Tibial artery (tissue), 4 donors: ENCODE measurements at regions not wholly inside any gene's neighbourhood (a gene's known extent, or its start where the extent isn't known, plus 50 kb on each side); places are given as distances from the start of the nearest gene placed in this dataset.

Source experiments
- DNase-seq, 2 donors: peaks; one replicate each; pipeline ENCODE4 v3.0.0-alpha.2; 2019
- H3K27ac ChIP-seq, 2 donors: fragments of 200-600 bp; sonication (generic) in 1 of 2; 1 replicate in 1 of 2; 2 replicates in 1 of 2; pipeline ENCODE4 v1.5.1; 2018 to 2019; ENCODE audit warnings: mild to moderate bottlenecking in 1 of 2
- H3K27me3 ChIP-seq, 2 donors: fragments of 200-600 bp; sonication (generic) in 1 of 2; one replicate each; pipeline versions ENCODE4 v1.5.1 to v1.6.0; 2016 to 2019
- H3K36me3 ChIP-seq, 3 donors: fragments of 200-600 bp; sonication (generic) in 2 of 3; one replicate each; pipeline ENCODE4 v1.5.1; 2016 to 2019; ENCODE audit warnings: mild to moderate bottlenecking in 2 of 3
- H3K4me1 ChIP-seq, 4 donors: fragments of 200-600 bp; sonication (generic) in 2 of 4; 1 replicate in 3 of 4; 2 replicates in 1 of 4; pipeline ENCODE4 v1.5.1; 2016 to 2019
- H3K4me3 ChIP-seq, 2 donors: fragments of 200-600 bp; sonication (generic) in 1 of 2; 1 replicate in 1 of 2; 2 replicates in 1 of 2; pipeline ENCODE4 v1.5.1; 2018 to 2019; ENCODE audit warnings: mild to moderate bottlenecking in 2 of 2
- H3K9me3 ChIP-seq, 3 donors: fragments of 200-600 bp; sonication (generic) in 1 of 3; one replicate each; pipeline ENCODE4 v1.5.1; 2016 to 2019
- CTCF ChIP-seq, 2 experiments: fragments of 200-600 bp in 1 of 2; fragments of 450-650 bp in 1 of 2; IDR thresholded peaks; one replicate each; pipeline ENCODE4 v1.5.1; 2017 to 2019; ENCODE audit warnings: antibody characterized with exemption in 2 of 2, mild to moderate bottlenecking in 1 of 2, moderate library complexity in 1 of 2
- intact Hi-C: fragments of 100-400 bp; cut with DNase I; formaldehyde crosslinking; loops from one replicate; pipeline ENCODE4 v1.15.0; 2023; ENCODE audit warnings: low total_unique reads

GRCh38 chr13:107964395-107964794 lies 250.9 kb downstream of the LIG4 start:
- no peak overlapping the region for H3K27ac ChIP-seq
- no peak for TF ChIP-seq CTCF (IDR thresholded peaks at IDR 0.05)
- no peak overlapping the region for H3K4me3 ChIP-seq
- no peaks in the 10 kb centered on the region for H3K27me3 ChIP-seq
- no peaks in the 10 kb centered on the region for H3K4me1 ChIP-seq
- no peak for DNase-seq
- no peaks in the 10 kb centered on the region for H3K9me3 ChIP-seq
- intact Hi-C loops, result no loop called here
- H3K36me3 ChIP-seq, result no peaks in the 10 kb centered on the region

- no peak for TF ChIP-seq CTCF (IDR thresholded peaks at IDR 0.05)
- H3K4me3 ChIP-seq, result no peak overlapping the region
- H3K4me1 ChIP-seq, result no peaks in the 10 kb centered on the region
- H3K27me3 ChIP-seq, result no peaks in the 10 kb centered on the region
- H3K36me3 ChIP-seq, result no peaks in the 10 kb centered on the region
- no peak for DNase-seq
- no peak overlapping the region for H3K27ac ChIP-seq
- H3K9me3 ChIP-seq, result no peaks in the 10 kb centered on the region
- intact Hi-C loops, result no loop called here
These were observed 253.3 kb downstream of the LIG4 start for GRCh38 chr13:107961849-107962608.

GRCh38 chr13:107960301-107960700 lies 255.0 kb downstream of the LIG4 start:
- TF ChIP-seq CTCF (IDR thresholded peaks at IDR 0.05), result no peak
- DNase-seq, result no peak
- Histone ChIP-seq H3K27me3 (no peaks in the 10 kb centered on the region), H3K27ac (no peak overlapping the region), H3K4me3 (no peak overlapping the region), H3K4me1 (no peaks in the 10 kb centered on the region), H3K9me3 (no peaks in the 10 kb centered on the region), H3K36me3 (no peaks in the 10 kb centered on the region)
- intact Hi-C loops, result no loop called here

- no peak for DNase-seq
- no peaks in the 10 kb centered on the region for H3K27me3 ChIP-seq
- no peak overlapping the region for H3K4me3 ChIP-seq
- H3K27ac ChIP-seq, result no peak overlapping the region
- intact Hi-C loops, result no loop called here
- no peaks in the 10 kb centered on the region for H3K36me3 ChIP-seq
- TF ChIP-seq CTCF (IDR thresholded peaks at IDR 0.05), result no peak
- H3K4me1 ChIP-seq, result no peaks in the 10 kb centered on the region
- H3K9me3 ChIP-seq, result no peaks in the 10 kb centered on the region
These were observed 258.4 kb downstream of the LIG4 start for GRCh38 chr13:107956889-107957288.

GRCh38 chr13:107942030-107942617 lies 273.2 kb downstream of the LIG4 start:
- DNase-seq, result no peak

More at GRCh38 chr13:107942030-107942617, 273.2 kb downstream of the LIG4 start:
- no peaks in the 10 kb centered on the region for H3K4me1 ChIP-seq
- H3K36me3 ChIP-seq, result no peaks in the 10 kb centered on the region
- H3K27ac ChIP-seq, result no peak overlapping the region
- no peaks in the 10 kb centered on the region for H3K9me3 ChIP-seq
- no peak for TF ChIP-seq CTCF (IDR thresholded peaks at IDR 0.05)
- no peaks in the 10 kb centered on the region for H3K27me3 ChIP-seq
- intact Hi-C loops, result no loop called here
- no peak overlapping the region for H3K4me3 ChIP-seq
